Stimulated activated CD4-positive, alpha-beta T cell treated with anti-CD3 and anti-CD28 coated beads, TNF-alpha, amount 100 ng/mL, for 48 hours (primary cell): ENCODE measurements at regions not wholly inside any gene's neighbourhood (a gene's known extent, or its start where the extent isn't known, plus 50 kb on each side); places are given as distances from the start of the nearest gene placed in this dataset.
"Not testable (repeated sequence)": the region's sequence is repeated elsewhere in the genome, so short reads cannot be mapped to it uniquely, and the experiment has no call there.

Source experiments
- DNase-seq, 3 donors: peaks; one replicate each; pipeline ENCODE4 v3.0.0-alpha.2; 2020; ENCODE audit warnings: low read depth in 3 of 3

GRCh38 chr13:44814161-44814560 lies 175.1 kb downstream of the NUFIP1 start:
- no peak for DNase-seq

- DNase-seq, result no peak
Observed at GRCh38 chr13:44812818-44813217, 176.5 kb downstream of the NUFIP1 start.

GRCh38 chr13:44810061-44810840 lies 179.0 kb downstream of the NUFIP1 start:
- DNase-seq, result no peak

- DNase-seq, result no peak
Observed at GRCh38 chr13:44809190-44809589, 180.1 kb downstream of the NUFIP1 start.

GRCh38 chr13:44808185-44808584 lies 181.1 kb downstream of the NUFIP1 start:
- DNase-seq, result no peak

GRCh38 chr13:44807449-44808034 lies 181.7 kb downstream of the NUFIP1 start:
- DNase-seq, result no peak

- no peak for DNase-seq
Observed at GRCh38 chr13:44806826-44807225, 182.4 kb downstream of the NUFIP1 start.

- DNase-seq, result no peak
Observed at GRCh38 chr13:44805585-44805984, 183.7 kb downstream of the NUFIP1 start.

GRCh38 chr13:44803390-44803789 lies 185.9 kb downstream of the NUFIP1 start:
- DNase-seq, result no peak

GRCh38 chr13:44802491-44802890 lies 186.8 kb downstream of the NUFIP1 start:
- DNase-seq, result no peak

GRCh38 chr13:44801990-44802389 lies 187.3 kb downstream of the NUFIP1 start:
- no peak for DNase-seq

- DNase-seq, result no peak
Observed at GRCh38 chr13:44800626-44801025, 188.6 kb downstream of the NUFIP1 start.

GRCh38 chr13:44797685-44798084 lies 191.6 kb downstream of the NUFIP1 start:
- no peak for DNase-seq

GRCh38 chr13:44796597-44797490 lies 192.4 kb downstream of the NUFIP1 start:
- no peak for DNase-seq

GRCh38 chr13:44796039-44796438 lies 193.2 kb downstream of the NUFIP1 start:
- not testable (repeated sequence) for DNase-seq

- no peak for DNase-seq
Observed at GRCh38 chr13:44795176-44795575, 194.1 kb downstream of the NUFIP1 start.

GRCh38 chr13:44792096-44792495 lies 197.2 kb downstream of the NUFIP1 start:
- no peak for DNase-seq

GRCh38 chr13:44790289-44790688 lies 199.0 kb downstream of the NUFIP1 start:
- DNase-seq, result no peak

- DNase-seq, result no peak
Observed at GRCh38 chr13:44787617-44788016, 201.7 kb downstream of the NUFIP1 start.

- DNase-seq, result no peak
Observed at GRCh38 chr13:44786756-44787155, 202.5 kb downstream of the NUFIP1 start.

GRCh38 chr13:44785401-44785800 lies 203.9 kb downstream of the NUFIP1 start:
- no peak for DNase-seq

GRCh38 chr13:44784708-44785080 lies 204.6 kb downstream of the NUFIP1 start:
- DNase-seq, result no peak
